GM04504 (cell line): ENCODE measurements at regions not wholly inside any gene's neighbourhood (a gene's known extent, or its start where the extent isn't known, plus 50 kb on each side); places are given as distances from the start of the nearest gene placed in this dataset.

Experiments used
- DNase-seq: peaks from one replicate; pipeline ENCODE4 v3.0.0-alpha.2; 2012; ENCODE audit warnings: low read depth

- no peak for DNase-seq
Measured at GRCh38 chr5:107146901-107147300, 523.8 kb downstream of the EFNA5 start.

- DNase-seq: no peak
Measured at GRCh38 chr5:107135391-107135790, 535.3 kb downstream of the EFNA5 start.

- DNase-seq: no peak
Measured at GRCh38 chr5:107134931-107135330, 535.8 kb downstream of the EFNA5 start.

- DNase-seq: no peak
Measured at GRCh38 chr5:107129051-107129450, 541.7 kb downstream of the EFNA5 start.

GRCh38 chr5:107127878-107128277 lies 542.9 kb downstream of the EFNA5 start:
- DNase-seq: no peak

- no peak for DNase-seq
Measured at GRCh38 chr5:107126341-107126740, 544.4 kb downstream of the EFNA5 start.

GRCh38 chr5:107124376-107124775 lies 546.4 kb downstream of the EFNA5 start:
- DNase-seq: no peak

GRCh38 chr5:107123014-107123413 lies 547.7 kb downstream of the EFNA5 start:
- DNase-seq: no peak

GRCh38 chr5:107121793-107122519 lies 548.8 kb downstream of the EFNA5 start:
- no peak for DNase-seq

GRCh38 chr5:107119656-107120055 lies 551.1 kb downstream of the EFNA5 start:
- no peak for DNase-seq

- no peak for DNase-seq
Measured at GRCh38 chr5:107118184-107119019, 552.3 kb downstream of the EFNA5 start.

- DNase-seq: no peak
Measured at GRCh38 chr5:107112216-107112615, 558.5 kb downstream of the EFNA5 start.

GRCh38 chr5:107104040-107104995 lies 566.4 kb downstream of the EFNA5 start:
- DNase-seq: no peak

- DNase-seq: no peak
Measured at GRCh38 chr5:107103522-107103921, 567.2 kb downstream of the EFNA5 start.

GRCh38 chr5:107100121-107100520 lies 570.6 kb downstream of the EFNA5 start:
- no peak for DNase-seq

GRCh38 chr5:107099506-107099905 lies 571.2 kb downstream of the EFNA5 start:
- no peak for DNase-seq

- no peak for DNase-seq
Measured at GRCh38 chr5:107092695-107093094, 578.0 kb downstream of the EFNA5 start.

- DNase-seq: no peak
Measured at GRCh38 chr5:107090506-107090905, 580.2 kb downstream of the EFNA5 start.

- DNase-seq: no peak
Measured at GRCh38 chr5:107088907-107089306, 581.8 kb downstream of the EFNA5 start.

- no peak for DNase-seq
Measured at GRCh38 chr5:107085572-107085971, 585.2 kb downstream of the EFNA5 start.

- DNase-seq: no peak
Measured at GRCh38 chr5:107074996-107075395, 595.7 kb downstream of the EFNA5 start.

- DNase-seq: no peak
Measured at GRCh38 chr5:107072967-107073366, 597.8 kb downstream of the EFNA5 start.
